Right atrium auricular region (tissue), 2 donors: ENCODE measurements at regions not wholly inside any gene's neighbourhood (a gene's known extent, or its start where the extent isn't known, plus 50 kb on each side); places are given as distances from the start of the nearest gene placed in this dataset.

Experiments used
- DNase-seq: peaks from one replicate; pipeline ENCODE4 v3.0.0-alpha.2; 2019; ENCODE audit warnings: low spot score
- H3K27ac ChIP-seq, 2 donors: fragments of 200-600 bp; sonication (generic); 1 replicate in 1 of 2; 2 replicates in 1 of 2; pipeline ENCODE4 v1.5.1; 2016 to 2019
- H3K27me3 ChIP-seq, 2 donors: fragments of 200-600 bp; sonication (generic); one replicate each; pipeline versions ENCODE4 v1.5.1 to v1.6.0; 2017 to 2019
- H3K36me3 ChIP-seq: fragments of 200-600 bp; sonication (generic); one replicate; pipeline ENCODE4 v1.5.1; 2016
- H3K4me1 ChIP-seq, 2 donors: fragments of 200-600 bp; sonication (generic); one replicate each; pipeline versions ENCODE4 v1.5.1 to v1.6.0; 2017 to 2019
- H3K4me3 ChIP-seq, 2 donors: fragments of 200-600 bp; sonication (generic); 1 replicate in 1 of 2; 2 replicates in 1 of 2; pipeline ENCODE4 v1.5.1; 2017 to 2019; ENCODE audit warnings: mild to moderate bottlenecking in 1 of 2, moderate library complexity in 1 of 2
- H3K9me3 ChIP-seq, 2 donors: fragments of 200-600 bp; sonication (generic); one replicate each; pipeline ENCODE4 v1.5.1; 2019
- CTCF ChIP-seq, 2 donors: fragments of 200-600 bp; sonication (generic); IDR thresholded peaks; one replicate each; pipeline ENCODE4 v1.5.1; 2019; ENCODE audit warnings: antibody characterized with exemption in 2 of 2

GRCh38 chr4:96681218-96681617 lies 841.3 kb downstream of the PDHA2 start:
- Histone ChIP-seq H3K4me3 (no peak overlapping the region), H3K36me3 (no peaks in the 10 kb centered on the region), H3K9me3 (no peaks in the 10 kb centered on the region), H3K4me1 (no peaks in the 10 kb centered on the region), H3K27ac (no peak overlapping the region), H3K27me3 (no peaks in the 10 kb centered on the region)
- TF ChIP-seq CTCF (IDR thresholded peaks at IDR 0.05) = no peak
- no peak for DNase-seq

GRCh38 chr4:96685691-96686090 lies 845.8 kb downstream of the PDHA2 start:
- H3K27ac ChIP-seq = no peak overlapping the region
- no peaks in the 10 kb centered on the region for H3K36me3 ChIP-seq
- H3K4me3 ChIP-seq = no peak overlapping the region
- no peak for DNase-seq
- no peaks in the 10 kb centered on the region for H3K9me3 ChIP-seq
- TF ChIP-seq CTCF (IDR thresholded peaks at IDR 0.05) = no peak
- no peaks in the 10 kb centered on the region for H3K4me1 ChIP-seq
- no peaks in the 10 kb centered on the region for H3K27me3 ChIP-seq

DNA sequence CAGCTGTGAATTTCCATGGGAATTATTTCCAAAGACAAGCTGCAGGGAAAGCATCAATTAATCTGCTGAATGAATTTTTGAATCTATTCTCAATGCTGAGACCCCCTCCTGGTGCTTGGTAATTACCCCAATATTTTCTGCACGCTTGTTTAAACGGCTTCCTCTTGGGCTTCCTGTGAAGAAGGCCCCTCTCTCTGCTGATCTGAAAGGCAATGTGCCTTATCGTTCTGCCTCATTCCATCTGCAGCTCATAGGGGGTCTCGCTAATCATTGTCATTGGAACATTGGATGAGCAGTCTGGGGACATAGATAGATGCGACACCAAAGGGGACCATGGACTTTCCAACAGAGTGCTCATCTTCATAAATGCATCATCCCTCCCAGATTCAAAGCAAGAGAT lies 851.6 kb downstream of the PDHA2 start:
- no peak for TF ChIP-seq CTCF (IDR thresholded peaks at IDR 0.05)
- no peaks in the 10 kb centered on the region for H3K27me3 ChIP-seq
- H3K4me3 ChIP-seq = no peak overlapping the region
- H3K27ac ChIP-seq = no peak overlapping the region
- no peaks in the 10 kb centered on the region for H3K36me3 ChIP-seq
- no peaks in the 10 kb centered on the region for H3K4me1 ChIP-seq
- no peak for DNase-seq
- no peaks in the 10 kb centered on the region for H3K9me3 ChIP-seq

GRCh38 chr4:96698831-96699230 lies 858.9 kb downstream of the PDHA2 start:
- Histone ChIP-seq H3K4me1 (no peaks in the 10 kb centered on the region), H3K4me3 (no peak overlapping the region), H3K9me3 (no peaks in the 10 kb centered on the region), H3K27me3 (no peaks in the 10 kb centered on the region), H3K27ac (no peak overlapping the region), H3K36me3 (no peaks in the 10 kb centered on the region)
- DNase-seq = no peak
- TF ChIP-seq CTCF (IDR thresholded peaks at IDR 0.05) = no peak

DNA sequence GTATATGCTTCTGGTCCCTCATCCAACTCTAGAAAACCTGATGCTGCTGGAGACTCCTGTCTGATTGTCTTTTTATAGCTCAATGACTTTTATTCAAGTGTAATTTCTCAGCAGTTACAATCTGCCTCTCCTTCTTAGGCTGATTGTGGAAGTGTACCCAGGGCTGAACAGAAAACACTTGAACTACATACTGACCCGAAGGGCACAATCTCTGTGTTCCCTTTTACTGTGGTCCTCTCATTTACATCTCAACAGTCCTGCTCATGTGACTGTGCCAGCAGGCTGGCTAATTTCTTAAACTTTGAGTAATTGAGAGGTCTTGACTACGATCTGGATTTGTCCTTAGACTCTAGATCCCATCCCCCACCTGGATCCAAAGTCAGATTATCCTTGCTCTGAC lies 863.4 kb downstream of the PDHA2 start:
- no peaks in the 10 kb centered on the region for H3K36me3 ChIP-seq
- no peak overlapping the region for H3K27ac ChIP-seq
- H3K9me3 ChIP-seq = no peaks in the 10 kb centered on the region
- DNase-seq = no peak
- H3K27me3 ChIP-seq = no peaks in the 10 kb centered on the region
- no peak overlapping the region for H3K4me3 ChIP-seq
- no peak for TF ChIP-seq CTCF (IDR thresholded peaks at IDR 0.05)
- no peaks in the 10 kb centered on the region for H3K4me1 ChIP-seq

DNA sequence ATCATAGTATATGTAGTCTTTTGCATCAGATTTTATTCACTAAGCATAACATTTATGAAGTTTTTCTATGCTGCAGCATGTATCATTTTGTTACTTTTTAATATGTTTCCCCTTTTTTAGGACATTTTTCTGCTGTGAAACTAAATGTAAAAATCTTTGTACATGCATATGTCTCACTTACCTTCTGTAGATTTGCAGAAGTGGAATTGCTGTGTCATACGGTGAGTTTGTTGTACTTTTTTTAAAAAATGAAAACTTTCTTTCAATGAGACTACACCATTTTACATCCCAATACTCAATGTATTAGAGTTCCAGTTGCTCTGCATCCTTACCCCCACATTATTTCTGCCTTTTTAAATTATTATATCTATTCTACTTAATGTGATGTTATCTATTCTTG lies 868.9 kb downstream of the PDHA2 start:
- H3K27me3 ChIP-seq = no peaks in the 10 kb centered on the region
- H3K27ac ChIP-seq = no peak overlapping the region
- DNase-seq = no peak
- no peak for TF ChIP-seq CTCF (IDR thresholded peaks at IDR 0.05)
- H3K9me3 ChIP-seq = no peaks in the 10 kb centered on the region
- H3K4me1 ChIP-seq = no peaks in the 10 kb centered on the region
- no peaks in the 10 kb centered on the region for H3K36me3 ChIP-seq
- H3K4me3 ChIP-seq = no peak overlapping the region
